T47D (cell line): ENCODE measurements at regions not wholly inside any gene's neighbourhood (a gene's known extent, or its start where the extent isn't known, plus 50 kb on each side); places are given as distances from the start of the nearest gene placed in this dataset.
"Not testable (repeated sequence)": the region's sequence is repeated elsewhere in the genome, so short reads cannot be mapped to it uniquely, and the experiment has no call there.

Source experiments
- DNase-seq, 2 experiments: peaks; one replicate each; pipeline versions ENCODE4 v3.0.0 to v3.0.0-alpha.2; 2011 to 2012; ENCODE audit warnings: low read depth in 1 of 2, low spot score in 1 of 2
- JUND ChIP-seq: IDR thresholded peaks from 2 replicates; pipeline ENCODE4 v1.6.1; 2012; ENCODE audit warnings: low read depth
- in situ Hi-C: cut with HindIII; loops from 2 replicates; pipeline ENCODE4 v1.10.0; 2016; ENCODE audit warnings: low sequenced_read_pairs, low pct_unique_long_range_greater_than_20kb

DNA sequence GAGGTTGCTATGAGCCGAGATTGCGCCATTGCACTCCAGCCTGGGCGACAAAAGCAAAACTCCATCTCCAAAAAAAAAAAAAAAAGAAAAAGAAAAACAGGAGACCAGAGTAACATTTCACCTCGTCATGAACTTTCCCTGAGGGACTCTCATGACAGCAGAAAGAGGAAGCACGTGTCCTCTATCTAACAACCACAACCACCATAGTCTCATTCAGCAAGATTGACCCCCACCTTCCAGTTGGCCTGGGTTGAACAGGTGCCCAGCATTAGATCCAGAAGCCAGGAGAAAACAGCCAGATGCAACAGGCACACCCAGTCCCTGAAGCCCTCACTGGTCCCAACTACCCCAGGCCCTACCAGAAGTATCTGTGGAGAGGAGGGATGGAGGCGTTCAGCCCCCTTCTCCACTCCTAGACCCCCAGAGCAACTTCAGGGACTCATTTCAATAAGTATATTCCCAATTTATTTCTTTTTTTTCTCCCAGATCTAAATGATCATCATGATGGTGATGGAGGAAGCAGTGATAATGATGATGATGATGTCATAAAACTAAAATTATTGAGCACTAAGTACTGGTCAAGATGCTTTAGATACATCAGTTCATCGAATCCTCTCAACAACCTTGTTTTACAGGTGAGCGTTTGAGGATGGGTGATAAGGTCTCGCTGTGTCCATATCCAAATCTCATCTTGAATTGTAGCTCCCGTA, 235.0 kb downstream of the EFCAB11 start:
- no peak for DNase-seq
- TF ChIP-seq JUND: no peak

DNA sequence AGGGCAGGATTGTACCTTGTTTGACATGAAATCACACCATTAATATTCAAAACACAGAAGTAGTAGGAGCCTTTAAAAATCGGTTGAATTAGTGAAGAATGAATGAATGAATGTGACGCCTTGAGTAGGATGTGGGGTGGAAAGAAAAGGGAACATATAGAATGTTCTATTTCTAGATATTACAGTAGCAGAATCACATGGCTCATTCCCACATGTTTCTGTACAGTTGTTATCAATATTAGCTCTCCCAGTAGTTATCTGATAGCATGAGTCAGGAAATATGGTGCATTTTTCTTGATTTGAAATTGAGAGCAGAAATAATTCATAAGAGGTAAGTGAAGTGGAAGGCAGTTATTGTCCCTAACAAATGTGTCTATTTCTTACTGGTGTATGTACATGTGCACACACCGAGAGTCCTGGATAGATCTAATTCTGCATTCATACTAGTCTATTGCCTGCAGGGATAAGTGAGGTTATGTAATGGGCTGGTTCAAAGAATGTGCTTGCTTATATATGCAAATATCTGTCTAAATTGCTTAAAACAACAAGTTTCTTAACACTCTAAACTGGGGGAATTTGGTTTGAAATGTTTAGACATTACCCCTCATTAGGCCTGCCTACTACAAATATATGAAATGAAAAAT, 245.4 kb downstream of the EFCAB11 start:
- in situ Hi-C loops: no loop called here
- DNase-seq: no peak

More for the DNA sequence above, 235.0 kb downstream of the EFCAB11 start:
- in situ Hi-C loops: no loop called here

DNA sequence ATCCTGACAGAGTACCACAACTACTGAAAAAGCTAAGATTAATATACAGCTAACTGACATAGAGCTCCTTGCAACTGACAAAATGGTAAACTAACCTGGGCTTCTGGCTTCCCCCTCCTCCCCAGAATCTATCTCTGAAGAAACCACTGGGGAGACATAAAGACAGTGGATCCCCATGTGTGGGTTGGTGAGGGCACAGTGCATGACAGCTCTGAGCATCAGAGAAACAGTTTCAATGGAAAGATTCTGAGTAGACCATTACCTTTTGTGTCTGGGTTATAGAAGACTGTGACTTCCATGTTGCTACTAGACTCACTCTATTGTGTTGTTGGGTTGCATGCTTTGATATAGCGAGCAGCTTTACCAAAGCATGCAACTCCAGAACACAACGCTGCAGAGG, 247.4 kb downstream of the EFCAB11 start:
- DNase-seq: no peak
- TF ChIP-seq JUND: no peak
- in situ Hi-C loops: no loop called here

More for the DNA sequence above, 245.4 kb downstream of the EFCAB11 start:
- no peak for TF ChIP-seq JUND

DNA sequence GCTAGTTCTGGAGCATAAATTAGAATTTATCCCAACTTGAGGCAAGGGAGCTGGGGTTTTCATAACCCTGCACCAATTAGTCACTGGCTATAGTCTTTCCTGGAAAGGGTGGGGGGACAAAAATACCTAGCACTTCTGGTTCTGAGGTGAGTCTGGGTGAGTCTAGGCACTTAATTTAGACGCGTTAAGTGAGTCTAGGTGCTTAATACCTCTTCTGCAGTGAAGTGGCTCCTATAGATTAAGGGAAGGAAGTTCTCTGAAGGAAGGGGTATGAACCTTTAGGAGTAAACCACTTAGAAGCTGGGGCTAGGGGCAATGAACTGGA, 251.7 kb downstream of the EFCAB11 start:
- DNase-seq: no peak
- in situ Hi-C loops: no loop called here
- TF ChIP-seq JUND: no peak

DNA sequence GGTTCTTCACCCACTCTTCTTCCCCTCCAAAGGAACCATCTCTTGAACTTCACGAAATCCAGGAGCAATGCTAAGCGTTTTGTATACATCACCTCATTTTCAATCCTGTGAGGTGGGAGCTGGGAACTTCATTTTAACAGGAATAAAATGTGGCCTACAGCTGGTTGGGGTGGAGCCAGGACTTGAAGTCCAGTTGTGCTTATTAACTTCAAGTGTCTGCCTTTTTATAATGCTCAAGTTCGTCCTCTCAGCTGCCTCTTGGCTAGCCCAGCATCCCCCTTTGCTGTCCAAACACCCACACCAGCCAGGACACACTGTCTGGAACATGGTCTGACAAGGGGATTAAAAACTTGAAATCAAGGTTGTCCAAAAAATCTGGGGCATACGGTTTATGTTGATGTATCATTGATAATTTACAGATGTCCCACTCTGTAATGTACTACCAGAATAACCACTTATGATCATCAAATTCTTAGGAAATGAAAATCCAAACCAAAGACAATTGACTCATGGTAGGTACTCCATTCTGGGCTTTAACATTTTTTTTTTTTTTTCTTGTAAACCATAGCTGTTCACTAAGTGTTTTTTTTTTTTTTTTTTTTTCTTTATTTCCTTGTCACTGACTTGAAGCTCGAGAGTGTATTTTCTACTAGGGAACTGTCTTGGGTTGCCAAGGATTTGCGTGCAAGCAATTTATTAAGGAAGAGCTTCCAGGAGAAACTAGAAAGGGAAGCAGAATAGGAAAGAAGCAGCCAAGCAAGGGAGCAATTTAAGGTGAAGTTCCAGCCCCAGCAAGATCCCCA, 252.3 kb downstream of the EFCAB11 start:
- no peak for DNase-seq
- in situ Hi-C loops: no loop called here
- TF ChIP-seq JUND: no peak

DNA sequence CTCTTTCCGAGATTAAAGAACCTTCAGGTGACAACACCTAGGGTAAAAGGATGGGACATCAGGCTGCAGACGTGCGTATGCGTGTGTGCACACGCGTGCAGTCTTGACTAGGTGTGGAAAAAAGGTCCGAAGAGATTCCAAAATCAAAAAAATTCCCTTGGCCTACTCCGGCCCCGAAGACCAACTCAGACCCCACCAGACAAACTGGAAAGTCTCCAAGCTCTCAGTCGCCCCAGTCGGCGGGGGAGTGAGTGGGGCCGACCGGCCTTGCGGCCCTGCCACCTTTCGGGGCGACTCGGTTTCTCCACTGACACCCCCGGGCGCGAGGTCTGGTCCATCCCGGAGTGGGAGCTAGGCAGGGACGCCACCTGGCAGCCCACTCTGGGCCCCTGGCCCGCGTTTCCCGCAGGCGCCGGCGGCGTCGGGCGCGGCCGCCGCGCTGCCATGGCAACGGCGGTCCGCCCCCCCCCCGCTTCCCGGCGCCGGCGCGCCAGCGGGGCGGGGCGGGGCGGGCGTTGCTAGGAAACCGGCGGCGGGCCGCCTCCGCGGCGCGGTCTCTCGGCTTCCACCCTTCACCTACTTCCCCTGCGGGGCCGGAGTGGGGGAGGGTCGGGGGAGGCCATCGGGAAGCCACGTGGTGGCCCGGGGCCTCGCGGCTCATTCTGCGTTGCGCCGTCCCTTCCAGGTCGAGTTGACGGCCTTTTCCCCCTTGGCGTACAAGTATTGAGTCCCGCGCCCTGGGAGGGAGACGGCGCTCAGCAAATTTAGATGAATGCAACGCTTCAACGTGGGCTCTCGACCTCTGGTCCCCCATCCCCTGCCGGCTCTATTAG, 253.1 kb downstream of the EFCAB11 start:
- TF ChIP-seq JUND: no peak

DNA sequence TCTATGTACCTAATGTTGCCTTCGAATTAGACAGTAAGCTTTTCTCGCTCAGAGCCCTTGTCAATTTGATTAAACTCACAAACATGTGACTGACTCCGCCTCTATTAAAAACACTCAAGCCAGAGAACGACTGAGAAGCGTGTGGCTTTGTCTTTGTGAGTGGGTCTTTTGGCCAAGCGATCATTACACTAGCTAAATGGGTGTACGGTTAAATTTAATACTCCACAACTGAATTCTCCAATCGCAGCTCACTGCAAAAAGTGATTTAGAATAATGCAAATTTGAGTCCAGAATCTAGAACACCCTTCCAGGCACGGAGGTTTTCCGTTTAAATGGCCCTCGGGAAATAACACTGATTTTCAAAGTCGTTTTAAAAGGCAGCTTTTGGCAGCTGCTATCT, 253.7 kb downstream of the EFCAB11 start:
- no peak for DNase-seq
- in situ Hi-C loops: no loop called here
- TF ChIP-seq JUND: no peak

More for the DNA sequence above, 253.1 kb downstream of the EFCAB11 start:
- in situ Hi-C loops: no loop called here
- DNase-seq: peak; percentile 81 to 93

DNA sequence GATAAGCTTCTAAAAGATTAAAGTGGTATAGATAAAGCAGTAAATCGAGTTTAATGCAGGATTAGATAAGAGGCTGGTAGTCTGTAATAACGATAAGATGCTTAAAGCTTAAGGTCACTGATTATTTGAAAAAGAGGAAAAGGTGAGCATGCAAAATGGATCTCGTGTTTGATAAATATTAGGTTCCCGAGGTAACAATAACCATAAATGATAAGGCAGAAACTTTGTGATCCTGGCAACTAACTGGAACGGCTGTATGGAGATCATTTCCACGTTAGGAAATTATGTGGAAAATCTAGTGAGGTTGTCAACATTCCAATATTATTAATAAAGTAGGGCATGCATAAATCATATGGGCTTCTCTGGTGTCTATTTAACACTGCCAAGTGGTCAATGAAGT, 255.5 kb downstream of the EFCAB11 start:
- no peak for TF ChIP-seq JUND
- in situ Hi-C loops: no loop called here
- DNase-seq: no peak

DNA sequence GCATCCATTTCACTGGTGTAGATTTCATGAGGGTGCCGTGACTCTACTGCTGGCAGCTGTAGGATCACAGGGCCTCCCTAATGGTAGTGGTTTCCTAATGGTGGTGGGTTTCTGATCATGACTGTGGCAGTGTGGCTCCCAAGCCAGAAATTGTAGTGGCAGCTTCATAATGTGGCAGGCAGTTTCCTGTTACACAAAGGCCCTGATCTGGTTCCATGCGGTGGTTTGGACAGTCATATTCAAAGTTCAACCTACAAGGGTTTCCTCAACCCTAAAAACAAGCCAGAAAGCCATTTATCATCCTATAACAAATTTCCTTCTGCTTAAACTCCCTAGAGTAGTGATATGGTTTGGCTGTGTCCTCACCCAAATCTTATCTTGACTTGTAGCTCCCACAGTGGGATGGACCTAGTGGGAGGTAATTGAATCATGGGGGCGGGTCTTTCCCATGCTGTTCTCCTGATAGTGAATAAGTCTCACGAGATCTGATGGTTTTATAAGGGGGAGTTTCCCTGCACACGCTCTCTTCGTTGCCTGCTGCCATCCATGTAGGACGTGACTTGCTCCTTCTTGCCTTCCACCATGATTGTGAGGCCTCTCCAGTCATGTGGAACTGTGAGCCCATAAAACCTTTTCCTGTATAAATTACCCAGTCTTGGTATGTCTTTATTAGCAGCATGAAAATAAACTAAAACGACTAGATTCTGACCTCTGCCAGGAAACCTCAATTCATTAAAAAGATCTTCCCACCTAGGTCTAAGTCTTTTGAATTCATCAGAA, 257.1 kb downstream of the EFCAB11 start:
- no peak for DNase-seq
- in situ Hi-C loops: no loop called here
- no peak for TF ChIP-seq JUND

DNA sequence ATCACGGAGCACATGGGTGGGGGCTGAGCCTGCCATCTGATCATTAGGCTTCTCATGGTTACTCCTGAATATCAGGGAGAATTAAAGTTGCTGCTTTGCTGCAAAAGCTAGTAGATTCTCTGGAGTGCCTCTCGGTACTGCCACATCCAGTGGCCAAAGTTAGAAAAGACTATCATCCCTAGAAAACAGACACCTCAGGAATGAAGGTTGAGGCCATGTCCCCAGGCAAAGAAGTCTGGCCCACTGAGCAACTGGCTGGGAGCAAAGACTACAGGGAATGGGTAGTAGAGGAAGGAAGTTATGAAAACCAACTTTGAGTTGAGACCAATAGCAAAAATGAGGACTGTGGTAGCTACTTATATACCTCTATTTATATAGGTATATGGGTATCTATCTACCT, 258.7 kb downstream of the EFCAB11 start:
- in situ Hi-C loops: no loop called here
- DNase-seq: no peak
- no peak for TF ChIP-seq JUND

DNA sequence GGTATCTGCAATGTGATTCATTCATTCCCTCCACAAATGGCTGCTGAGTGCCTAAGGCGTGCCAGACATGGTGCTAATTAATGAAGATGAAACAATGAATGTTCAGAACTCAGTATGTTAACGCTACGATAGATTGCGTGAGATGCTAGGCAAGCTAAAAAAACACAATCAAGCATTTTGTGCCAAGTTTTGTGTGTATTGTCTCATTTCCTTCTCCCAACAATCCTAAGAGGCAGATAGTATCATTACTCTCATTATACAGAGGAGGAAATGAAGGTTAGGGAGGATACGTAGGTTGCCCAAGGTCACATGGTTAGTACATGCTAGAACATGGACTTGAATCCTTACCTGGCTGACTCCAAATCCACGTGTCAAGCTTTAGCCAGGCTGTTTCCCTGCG, 264.4 kb downstream of the EFCAB11 start:
- in situ Hi-C loops: no loop called here
- no peak for DNase-seq
- TF ChIP-seq JUND: no peak

DNA sequence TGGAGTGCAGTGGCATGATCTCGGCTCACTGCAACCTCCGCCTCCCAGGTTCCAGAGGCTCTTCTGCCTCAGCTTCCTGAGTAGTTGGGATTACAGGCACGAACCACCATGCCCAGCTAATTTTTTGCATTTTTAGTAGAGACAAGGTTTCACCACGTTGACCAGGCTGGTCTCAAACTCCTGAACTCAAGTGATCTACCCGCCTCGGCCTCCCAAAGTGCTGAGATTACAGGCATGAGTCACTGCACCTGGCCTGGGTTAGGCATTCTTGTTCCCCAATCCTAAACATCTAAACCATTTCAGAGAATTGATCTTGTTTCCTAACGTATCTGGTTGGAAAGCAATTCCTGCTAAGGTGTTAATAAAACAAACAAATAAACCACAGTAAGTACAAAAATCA, 264.8 kb downstream of the EFCAB11 start:
- in situ Hi-C loops, DNase-seq: not testable (repeated sequence)
